Hindlimb muscle (tissue), 1 donor: ENCODE measurements at regions not wholly inside any gene's neighbourhood (a gene's known extent, or its start where the extent isn't known, plus 50 kb on each side); places are given as distances from the start of the nearest gene placed in this dataset.
"Not testable (repeated sequence)": the region's sequence is repeated elsewhere in the genome, so short reads cannot be mapped to it uniquely, and the experiment has no call there.

ENCODE experiments used
- DNase-seq: peaks from one replicate; pipeline ENCODE4 v3.0.0-alpha.2; 2013

DNA sequence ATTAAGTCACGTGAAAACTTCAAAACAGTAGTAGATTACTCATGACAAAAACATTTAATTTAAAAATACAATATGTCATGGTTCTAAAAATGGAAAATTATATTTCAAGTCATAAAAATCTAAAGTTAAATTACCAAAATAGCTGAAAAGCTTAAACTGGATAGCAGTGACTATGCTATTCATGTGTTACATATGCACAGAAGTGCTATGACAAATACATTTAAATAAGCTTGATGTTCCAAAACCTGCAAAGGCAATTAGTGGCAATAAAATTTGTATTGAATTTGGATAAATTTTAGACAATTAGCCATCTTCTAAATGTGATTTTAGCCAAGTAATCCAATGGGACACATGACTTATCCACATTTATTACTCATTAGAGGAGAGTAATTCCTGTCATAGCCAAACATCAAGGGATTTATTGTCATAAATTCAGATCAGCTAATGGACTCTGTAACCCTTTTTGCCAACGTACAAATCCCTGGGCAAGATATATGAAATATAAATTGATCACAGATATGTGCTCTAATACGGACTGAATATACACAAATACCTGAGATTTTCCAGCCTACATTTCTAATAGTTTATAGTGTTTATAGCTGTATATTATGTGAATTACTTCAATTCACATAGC, 419.4 kb downstream of the ISL1 start:
- DNase-seq = no peak

GRCh38 chr5:51806677-51807076, 423.4 kb downstream of the ISL1 start:
- no peak for DNase-seq

GRCh38 chr5:51810592-51810991, 427.3 kb downstream of the ISL1 start:
- no peak for DNase-seq

GRCh38 chr5:51811883-51812471, 428.7 kb downstream of the ISL1 start:
- no peak for DNase-seq

GRCh38 chr5:51814817-51815216, 431.6 kb downstream of the ISL1 start:
- not testable (repeated sequence) for DNase-seq

DNA sequence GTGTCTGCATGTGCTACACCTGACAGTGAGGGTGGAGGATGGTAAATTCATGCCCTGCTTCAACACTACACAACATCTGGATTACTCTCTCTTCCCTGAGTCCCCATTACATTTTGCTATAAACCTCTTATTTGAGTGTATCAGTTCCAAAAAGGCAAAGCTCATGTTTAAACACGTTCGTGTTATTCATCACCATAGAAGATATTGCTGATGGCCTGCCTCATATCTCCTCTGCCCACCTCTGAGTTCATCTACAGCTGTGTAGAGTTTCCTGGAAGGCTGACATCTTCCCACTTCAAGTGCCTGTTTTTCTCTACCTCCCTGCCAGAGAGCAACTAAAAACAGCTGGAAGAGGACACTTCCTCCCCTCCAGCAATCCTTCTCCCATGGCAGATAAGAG, 433.2 kb downstream of the ISL1 start:
- no peak for DNase-seq

DNA sequence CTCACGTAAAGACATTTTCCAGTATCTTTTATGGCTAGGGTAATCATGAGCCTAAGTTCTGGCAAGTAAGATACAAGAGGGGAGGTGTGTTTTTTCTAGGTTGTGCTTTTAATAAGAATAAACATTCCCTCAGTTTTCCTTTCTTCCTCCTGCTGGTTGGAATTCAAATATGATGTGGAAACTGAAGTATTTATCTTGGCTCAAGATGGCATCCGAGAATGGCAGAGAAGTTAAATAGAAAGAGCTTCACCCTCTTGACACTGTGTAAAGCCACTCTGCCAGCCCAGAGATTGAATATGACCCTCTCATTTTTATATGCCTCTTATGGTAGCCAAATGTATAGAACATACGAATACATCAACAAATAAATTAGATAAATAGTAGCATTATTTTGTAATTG, 438.4 kb downstream of the ISL1 start:
- no peak for DNase-seq

GRCh38 chr5:51829230-51829629, 446.0 kb downstream of the ISL1 start:
- no peak for DNase-seq

GRCh38 chr5:51829691-51830090, 446.4 kb downstream of the ISL1 start:
- no peak for DNase-seq

DNA sequence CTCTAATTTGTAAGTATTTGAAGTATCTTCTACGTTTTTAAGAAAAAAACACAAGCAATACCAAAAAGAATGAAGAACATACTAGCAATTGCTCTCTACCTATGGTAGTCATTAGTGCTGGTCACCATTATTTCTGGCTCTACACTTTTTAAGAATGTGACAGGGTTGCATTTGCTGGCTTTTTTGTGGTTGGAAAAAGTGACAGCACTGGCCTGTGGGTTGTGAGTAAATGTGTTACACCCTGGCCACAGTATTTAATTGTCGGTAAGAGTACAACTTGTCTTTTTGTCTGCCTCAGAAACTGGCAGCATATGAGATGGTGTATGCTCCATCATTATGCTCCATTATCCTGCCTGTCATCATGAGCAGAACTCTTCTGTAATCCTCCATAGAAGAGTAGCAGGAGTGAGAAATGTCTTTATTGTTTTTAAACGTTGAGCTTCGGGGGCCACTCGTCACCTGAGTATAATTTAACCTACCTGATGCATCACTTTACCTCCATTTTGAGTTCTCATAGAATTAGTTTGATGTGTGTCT, 449.8 kb downstream of the ISL1 start:
- no peak for DNase-seq

- no peak for DNase-seq
Measured at GRCh38 chr5:51838459-51838858, 455.2 kb downstream of the ISL1 start.

- no peak for DNase-seq
Measured at GRCh38 chr5:51843893-51844292, 460.6 kb downstream of the ISL1 start.

GRCh38 chr5:51846015-51846414, 462.8 kb downstream of the ISL1 start:
- DNase-seq = no peak

DNA sequence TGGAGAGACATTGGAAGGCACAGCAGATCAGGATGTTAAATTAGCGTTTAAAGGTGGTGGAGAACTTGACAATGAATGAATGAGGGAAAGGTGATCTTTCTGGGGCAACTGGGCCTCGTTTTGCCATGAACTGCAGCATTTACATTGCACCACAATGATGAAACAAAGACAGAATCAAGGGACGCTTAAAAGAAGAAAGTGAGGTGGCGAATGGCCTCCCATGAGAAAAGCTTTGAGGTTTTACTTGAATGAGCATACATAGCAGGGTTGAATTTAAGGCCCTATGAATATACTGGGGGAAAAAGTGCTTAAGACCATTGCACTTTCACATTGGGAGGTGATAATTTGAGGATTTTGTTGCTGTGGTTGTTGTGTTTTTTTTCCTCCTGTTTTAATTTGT, 476.4 kb downstream of the ISL1 start:
- no peak for DNase-seq

DNA sequence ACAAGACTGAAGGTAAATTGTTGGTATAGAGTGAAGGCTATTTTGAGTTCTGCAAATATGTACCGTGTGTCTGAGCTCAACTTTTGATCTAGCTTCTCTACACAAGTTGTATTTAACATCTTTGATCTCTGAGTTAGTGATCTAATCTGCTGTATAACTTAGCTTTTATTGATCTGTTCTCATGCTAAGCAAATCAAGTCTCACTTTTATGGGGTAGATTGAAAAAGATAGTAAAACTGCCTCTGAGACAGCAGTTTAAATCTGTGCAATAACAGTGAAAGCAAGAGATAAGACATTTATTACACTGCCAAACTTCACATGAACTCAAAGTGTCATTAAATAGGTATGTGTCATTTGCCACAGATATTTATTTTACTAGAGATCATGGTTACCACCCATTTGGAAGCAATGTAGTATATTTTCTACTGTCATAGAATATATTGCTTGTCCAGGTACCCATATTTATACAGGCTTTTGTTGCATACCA, 477.3 kb downstream of the ISL1 start:
- DNase-seq = no peak

DNA sequence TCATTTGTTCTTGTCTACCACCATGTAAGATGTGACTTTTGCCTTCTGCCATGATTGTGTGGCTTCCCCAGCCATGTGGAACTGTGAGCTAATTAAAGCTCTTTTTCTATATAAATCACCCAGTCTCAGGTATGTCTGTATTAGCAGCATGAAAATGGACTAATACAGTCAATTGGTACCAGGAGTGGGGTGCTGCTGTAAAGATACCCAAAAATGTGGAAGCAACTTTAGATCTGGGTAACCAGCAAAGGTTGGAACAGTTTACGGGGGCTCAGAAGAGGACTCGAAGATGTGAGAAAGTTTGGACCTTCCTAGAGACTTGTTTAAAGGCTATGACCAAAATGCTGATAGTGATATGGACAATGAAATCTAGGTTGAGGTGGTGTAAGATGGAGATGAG, 488.9 kb downstream of the ISL1 start:
- no peak for DNase-seq

- DNase-seq = no peak
Measured at GRCh38 chr5:51881901-51882300, 498.7 kb downstream of the ISL1 start.

- DNase-seq = no peak
Measured at GRCh38 chr5:51882647-51883046, 499.4 kb downstream of the ISL1 start.

DNA sequence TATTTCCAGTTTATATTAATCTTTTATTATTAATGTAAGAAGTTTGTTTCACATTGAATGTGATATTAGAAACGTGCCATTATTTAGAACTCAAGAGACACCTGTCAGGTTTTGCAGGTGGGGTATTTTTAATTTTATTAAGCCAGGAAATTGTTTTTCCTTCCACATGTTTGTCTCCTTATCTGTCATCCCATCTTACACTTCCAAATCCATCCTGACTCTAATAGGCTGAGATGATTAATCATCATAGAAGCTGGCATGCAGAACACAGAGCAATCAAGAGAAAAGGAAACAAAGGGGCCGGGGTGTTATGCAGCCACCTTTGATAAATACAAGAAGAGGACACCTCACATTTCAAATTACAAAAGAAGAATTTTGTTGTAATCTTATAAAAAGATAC, 506.5 kb downstream of the ISL1 start:
- no peak for DNase-seq

GRCh38 chr5:51890435-51891116, 507.3 kb downstream of the ISL1 start:
- DNase-seq = no peak

- DNase-seq = no peak
Measured at GRCh38 chr5:51892680-51893079, 509.4 kb downstream of the ISL1 start.

DNA sequence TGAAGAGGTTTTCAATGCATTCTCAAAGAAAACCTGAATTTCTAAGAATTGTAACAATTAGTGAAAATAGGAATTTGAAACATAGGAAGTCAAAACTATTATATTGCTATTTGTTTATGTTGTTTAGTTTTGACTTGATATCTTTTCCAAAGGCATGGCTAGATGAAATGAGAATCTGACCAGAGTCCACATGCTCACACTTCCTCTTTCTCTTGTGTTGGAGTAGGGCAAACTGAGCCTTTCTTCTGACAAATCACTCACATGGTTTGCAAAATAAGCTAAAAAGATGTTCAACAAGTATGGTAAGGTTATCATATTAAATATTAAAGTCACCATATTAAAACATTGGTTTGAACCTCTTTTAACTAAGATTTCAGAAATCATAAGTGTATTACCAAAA, 512.6 kb downstream of the ISL1 start:
- DNase-seq = no peak

- no peak for DNase-seq
Measured at GRCh38 chr5:51902512-51902911, 519.3 kb downstream of the ISL1 start.

DNA sequence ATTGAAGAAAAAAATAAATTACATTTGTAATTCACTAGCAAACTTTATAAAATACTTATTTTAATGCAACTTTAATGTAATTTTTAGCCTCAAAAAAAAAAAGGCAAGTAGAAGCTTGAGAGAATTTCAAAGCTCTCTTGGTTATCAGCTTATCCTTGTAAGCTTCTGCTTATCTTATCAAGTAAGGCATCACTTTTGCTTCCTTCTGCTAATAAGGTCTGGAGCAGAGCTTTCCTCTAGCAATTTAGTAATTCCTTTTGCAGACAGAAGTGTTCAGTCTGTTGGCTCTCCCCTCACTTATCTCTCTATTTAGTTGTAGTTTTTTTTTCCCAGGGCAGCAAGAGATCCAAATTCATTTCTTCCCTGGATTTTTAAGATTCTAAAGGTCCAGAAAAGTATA, 525.0 kb downstream of the ISL1 start:
- no peak for DNase-seq
